Suprapubic skin (tissue), 3 donors: ENCODE measurements at regions not wholly inside any gene's neighbourhood (a gene's known extent, or its start where the extent isn't known, plus 50 kb on each side); places are given as distances from the start of the nearest gene placed in this dataset.

Experiments used
- CTCF ChIP-seq, 2 donors: fragments of 200-600 bp in 1 of 2; fragments of 450-650 bp in 1 of 2; sonication (generic) in 1 of 2; IDR thresholded peaks; one replicate each; pipeline ENCODE4 v1.5.1; 2016 to 2019; ENCODE audit warnings: antibody characterized with exemption in 2 of 2, mild to moderate bottlenecking in 1 of 2, moderate library complexity in 1 of 2
- POLR2AphosphoS5 ChIP-seq, 3 donors: sonication (generic); formaldehyde crosslinking; IDR thresholded peaks; one replicate each; pipeline ENCODE4 v1.6.1; 2017; ENCODE audit warnings: antibody characterized with exemption in 3 of 3

- TF ChIP-seq POLR2AphosphoS5 (IDR thresholded peaks at IDR 0.05) (no peak), CTCF (IDR thresholded peaks at IDR 0.05) (no peak)
Measured at GRCh38 chr10:130246113-130246512, 109.9 kb downstream of the GLRX3 start.
